ENCODE measurements at regions not wholly inside any gene's neighbourhood (a gene's known extent, or its start where the extent isn't known, plus 50 kb on each side); places are given as distances from the start of the nearest gene placed in this dataset.

- DNase-seq (ENCODE audit: low read depth in 2 of 2) = no peak
Observed at GRCh38 chr13:50101590-50101989, 86.3 kb downstream of the KCNRG start.

- no peak for DNase-seq (ENCODE audit: low read depth in 2 of 2)
Observed at GRCh38 chr13:50104493-50104892, 89.2 kb downstream of the KCNRG start.

- DNase-seq (ENCODE audit: low read depth in 2 of 2) = no peak
Observed at GRCh38 chr13:50106559-50106958, 91.3 kb downstream of the KCNRG start.

DNA sequence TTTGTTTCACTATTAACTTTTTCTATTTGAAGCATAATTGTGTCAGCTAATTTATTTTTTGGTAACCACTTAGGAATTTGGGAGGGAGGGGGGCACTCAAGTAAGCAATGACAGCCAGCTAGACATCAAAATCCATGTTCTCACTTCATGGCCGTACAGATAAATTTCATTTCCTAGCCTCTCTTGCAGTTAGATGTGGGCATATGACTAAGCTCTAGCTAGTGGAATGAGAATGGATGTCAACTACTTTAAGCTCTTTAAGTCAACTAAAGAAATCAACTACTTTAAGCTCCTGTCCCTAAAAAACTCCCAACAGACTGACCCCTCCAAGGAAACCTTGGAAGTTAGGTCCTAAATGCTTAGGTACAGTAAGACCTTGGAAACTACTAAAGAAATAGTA, 92.0 kb downstream of the KCNRG start:
- no peak for DNase-seq (ENCODE audit: low read depth in 2 of 2)

GRCh38 chr13:50114961-50115360, 99.7 kb downstream of the KCNRG start:
- DNase-seq (ENCODE audit: low read depth in 2 of 2) = no peak

GRCh38 chr13:50115695-50116094, 100.5 kb downstream of the KCNRG start:
- DNase-seq (ENCODE audit: low read depth in 2 of 2) = no peak

DNA sequence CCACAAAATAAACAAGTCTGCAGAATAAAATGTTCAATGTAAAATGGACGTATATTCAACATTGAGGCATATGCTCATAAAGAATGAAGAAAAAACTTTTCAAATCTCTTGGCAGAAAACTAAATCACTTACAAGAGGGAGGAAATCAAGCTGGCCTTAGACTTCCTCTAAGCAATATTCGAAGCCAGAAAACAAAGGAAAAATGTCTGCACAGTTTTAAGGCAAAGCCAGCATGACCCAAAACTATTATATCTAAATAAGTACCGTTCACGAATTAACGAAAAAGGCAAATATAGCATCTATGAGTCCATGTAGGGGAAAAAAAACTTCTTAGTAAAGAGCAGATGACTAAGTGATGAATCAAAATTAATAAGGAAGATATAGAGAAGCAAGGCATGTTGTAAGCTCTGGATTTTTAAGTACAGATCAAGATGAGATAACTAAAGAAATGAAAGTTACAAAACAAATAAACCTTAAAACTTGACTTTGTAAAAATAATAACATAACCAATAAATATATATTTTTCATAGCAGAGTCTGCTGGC, 101.3 kb downstream of the KCNRG start:
- DNase-seq (ENCODE audit: low read depth in 2 of 2) = no peak

GRCh38 chr13:50119591-50119990, 104.3 kb downstream of the KCNRG start:
- no peak for DNase-seq (ENCODE audit: low read depth in 2 of 2)

DNA sequence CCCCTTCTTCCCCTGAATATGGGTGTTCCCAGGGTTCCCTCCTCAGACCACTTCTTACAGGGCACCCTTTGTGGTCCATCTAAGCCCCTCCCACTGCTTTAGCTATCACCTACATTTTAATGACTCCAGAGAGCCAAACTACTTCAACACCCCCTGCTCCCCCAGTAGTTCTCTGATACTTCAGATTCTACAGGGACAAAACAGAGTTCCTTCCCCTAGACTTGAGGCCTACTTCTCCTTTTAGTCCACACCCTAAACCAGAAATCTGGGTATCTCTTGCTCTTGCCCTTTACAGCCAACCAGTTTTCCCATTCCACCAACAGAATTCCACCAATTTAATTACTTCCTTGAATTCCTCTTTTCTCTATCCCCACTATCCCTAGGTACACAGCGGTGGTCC, 107.2 kb downstream of the KCNRG start:
- no peak for DNase-seq (ENCODE audit: low read depth in 2 of 2)

- no peak for DNase-seq (ENCODE audit: low read depth in 2 of 2)
Observed at GRCh38 chr13:50123002-50123401, 107.8 kb downstream of the KCNRG start.

DNA sequence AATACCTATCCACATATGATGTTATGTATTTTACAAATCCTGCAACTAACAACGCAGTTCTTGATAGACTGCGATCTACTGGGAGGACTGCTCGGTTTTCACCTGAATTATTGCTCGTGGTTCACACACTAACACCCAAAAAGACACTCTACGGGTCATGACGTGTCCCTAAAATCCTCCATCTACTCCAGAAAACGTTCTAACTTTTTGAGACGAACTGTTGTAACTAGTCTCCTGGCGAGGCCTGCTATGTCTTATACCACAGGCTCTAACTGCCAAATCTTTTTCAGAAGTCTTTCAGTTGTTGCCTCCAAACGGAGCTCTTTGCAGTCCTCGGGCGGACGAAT, 108.2 kb downstream of the KCNRG start:
- DNase-seq (ENCODE audit: low read depth in 2 of 2) = no peak

DNA sequence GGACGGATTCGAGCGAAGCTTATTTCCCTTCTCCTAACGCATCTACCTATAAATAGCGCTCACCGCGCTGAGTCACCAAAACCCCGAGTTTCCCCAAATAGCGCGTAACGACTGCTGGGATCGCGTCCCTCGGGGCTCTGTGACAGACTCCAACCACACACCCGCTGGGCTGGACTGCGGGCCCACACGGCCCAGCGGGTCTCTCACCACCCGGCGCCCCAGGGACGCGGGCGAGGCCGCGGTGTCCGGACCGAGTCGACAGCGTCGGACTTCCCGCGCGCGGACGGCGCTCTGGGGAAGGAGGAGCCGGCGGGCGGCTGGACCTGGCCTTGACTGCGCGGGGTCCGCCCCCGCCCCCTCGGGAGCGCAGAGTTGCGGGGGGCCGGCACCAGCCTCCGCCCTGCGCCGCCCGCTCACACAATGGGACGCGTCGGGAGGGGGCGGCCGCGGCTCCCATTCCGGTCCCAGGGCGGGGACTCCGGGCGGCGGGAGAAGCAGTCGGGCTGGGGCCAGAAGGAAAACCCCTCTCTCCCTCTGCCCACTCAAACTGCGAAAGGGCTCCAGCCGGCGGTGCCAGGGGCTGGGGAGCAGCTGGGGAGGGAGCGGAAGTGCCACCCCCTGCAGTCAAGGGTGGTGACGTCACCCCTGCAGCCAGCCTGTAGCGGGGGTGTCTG, 108.8 kb downstream of the KCNRG start:
- DNase-seq (ENCODE audit: low read depth in 2 of 2) = peak; percentile 58 to 90

DNA sequence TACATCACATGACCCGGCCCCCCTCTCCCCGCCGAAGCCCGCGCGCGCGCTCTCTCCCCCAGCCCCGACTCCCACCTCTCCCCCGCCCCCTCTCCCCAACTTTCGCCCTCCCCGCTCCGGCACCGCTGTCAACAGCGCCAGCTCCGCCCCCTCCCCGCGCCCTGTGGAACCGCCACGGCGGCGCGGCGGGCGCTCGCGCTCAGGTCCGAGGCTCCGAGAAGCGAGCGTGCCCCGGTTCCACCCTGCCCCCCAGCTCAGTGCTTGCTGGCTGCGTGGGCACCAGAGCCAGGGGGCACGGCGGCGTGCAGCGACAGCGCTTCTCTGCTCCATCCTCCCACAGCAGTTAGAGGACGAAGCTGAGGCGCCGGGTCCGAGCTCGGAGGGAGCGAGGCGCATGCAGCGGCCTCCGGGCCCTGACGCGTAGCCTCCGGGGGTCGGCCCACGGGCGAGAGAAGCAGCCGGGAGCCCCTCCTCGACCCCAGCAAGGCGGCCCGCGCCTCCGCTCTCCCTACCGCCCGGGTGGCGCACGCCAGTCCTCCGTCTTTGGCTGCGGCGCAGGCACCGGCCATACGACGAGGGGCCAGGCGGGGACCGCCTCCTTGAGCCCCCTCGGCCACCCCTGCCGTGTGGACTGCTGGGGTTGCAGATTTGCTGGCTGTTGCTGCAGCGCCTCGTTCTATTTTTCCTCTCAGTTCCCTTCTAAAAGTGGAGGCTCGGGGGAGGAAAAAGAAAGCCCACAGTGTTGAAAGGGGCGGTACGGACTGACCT, 109.5 kb downstream of the KCNRG start:
- peak in 1 of 2 donors; percentile 85 for DNase-seq (ENCODE audit: low read depth in 2 of 2)

GRCh38 chr13:50125304-50125553, 110.0 kb downstream of the KCNRG start:
- no peak for DNase-seq (ENCODE audit: low read depth in 2 of 2)

DNA sequence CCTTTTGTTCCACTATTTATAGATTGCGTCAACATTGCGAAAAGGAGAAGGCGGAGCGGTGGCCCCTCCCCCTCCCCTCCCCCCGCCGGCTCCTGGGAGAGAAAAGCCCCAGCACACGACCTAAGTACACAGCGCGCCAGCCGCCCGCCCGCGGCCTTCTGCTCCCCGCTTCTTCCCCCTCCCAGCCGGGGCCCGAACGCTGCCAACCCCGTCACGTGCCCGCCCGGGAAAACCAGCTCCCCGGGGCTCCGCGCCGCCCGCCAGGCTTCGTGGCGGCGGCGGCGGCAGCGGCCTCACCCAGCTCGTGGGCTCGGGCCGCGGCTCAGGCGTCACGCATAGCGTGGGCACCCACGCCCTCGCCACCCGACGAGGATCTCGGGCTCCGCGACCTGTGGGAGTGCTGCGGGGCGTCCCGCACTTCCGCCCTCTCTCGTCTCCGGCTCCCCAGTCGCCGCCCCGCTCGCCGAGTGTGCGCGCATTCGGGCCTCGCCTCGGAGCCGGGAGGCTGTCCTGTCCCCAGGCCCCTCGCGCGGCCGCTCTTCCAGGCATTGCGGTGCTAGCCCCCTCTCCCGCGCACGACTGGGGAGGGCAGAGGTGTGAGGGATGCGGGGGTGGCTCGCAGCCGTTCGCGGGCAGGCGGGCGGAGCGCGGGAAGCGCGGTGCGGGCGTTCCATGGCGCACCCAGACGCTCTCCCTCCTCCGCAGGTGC, 110.5 kb downstream of the KCNRG start:
- DNase-seq (ENCODE audit: low read depth in 2 of 2) = peak in 1 of 2 donors; percentile 57

DNA sequence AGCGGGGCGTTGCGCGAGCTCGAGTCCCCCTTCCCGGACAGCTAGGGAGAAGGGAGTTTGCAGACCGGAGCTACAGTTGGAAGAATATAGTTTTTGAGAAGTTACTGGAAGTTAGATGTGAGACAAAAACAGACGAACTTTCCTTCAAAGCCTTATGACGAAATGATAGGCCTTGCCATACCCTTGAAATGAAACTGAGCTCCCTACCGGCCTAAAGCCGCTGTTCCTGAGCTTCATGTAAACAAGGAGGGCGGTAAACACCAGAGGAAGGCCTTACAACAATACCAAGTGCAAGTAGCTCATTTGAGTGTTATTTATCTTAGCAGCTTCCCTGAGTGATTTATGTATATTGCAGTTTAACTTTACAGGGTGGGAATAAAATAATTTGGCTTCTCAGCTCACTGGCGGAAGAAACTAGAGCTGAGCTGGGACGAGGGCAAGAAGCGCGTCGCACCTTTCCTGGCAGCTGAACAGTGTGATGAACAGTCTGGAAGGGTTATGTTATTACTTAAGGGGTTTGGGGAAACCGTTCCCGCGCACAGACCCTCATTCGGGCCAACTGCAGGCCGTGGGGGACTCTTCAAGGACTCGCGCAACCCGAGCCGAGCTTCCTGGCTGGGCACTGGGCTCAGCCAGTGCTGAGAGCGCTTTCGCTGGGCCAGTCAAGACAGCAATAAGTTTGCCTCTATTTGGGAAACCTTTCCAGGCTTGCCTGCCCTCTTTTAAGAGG, 111.2 kb downstream of the KCNRG start:
- DNase-seq (ENCODE audit: low read depth in 2 of 2) = no peak

- DNase-seq (ENCODE audit: low read depth in 2 of 2) = peak in 1 of 2 donors; percentile 29
Observed at GRCh38 chr13:50126993-50127725, 111.9 kb downstream of the KCNRG start.

GRCh38 chr13:50127726-50128291, 112.6 kb downstream of the KCNRG start:
- DNase-seq (ENCODE audit: low read depth in 2 of 2) = no peak

GRCh38 chr13:50128428-50128931, 113.2 kb downstream of the KCNRG start:
- DNase-seq (ENCODE audit: low read depth in 2 of 2) = no peak

- no peak for DNase-seq (ENCODE audit: low read depth in 2 of 2)
Observed at GRCh38 chr13:50129081-50129705, 113.9 kb downstream of the KCNRG start.

Measured in stimulated activated CD8-positive, alpha-beta memory T cell treated with anti-CD3 and anti-CD28 coated beads, Interleukin-15, amount 100 ng/mL, for 48 hours (primary cell).